Ovary (tissue), 7 donors: ENCODE measurements at regions not wholly inside any gene's neighbourhood (a gene's known extent, or its start where the extent isn't known, plus 50 kb on each side); places are given as distances from the start of the nearest gene placed in this dataset.

Source experiments
- DNase-seq, 5 donors: peaks; one replicate each; pipeline ENCODE4 v3.0.0-alpha.2; 2019 to 2020
- H3K27ac ChIP-seq, 2 donors: fragments of 200-600 bp; one replicate each; pipeline versions ENCODE4 v1.5.1 to v1.8.0; 2019 to 2022
- H3K27me3 ChIP-seq: fragments of 200-600 bp; one replicate; pipeline ENCODE4 v1.8.0; 2022
- H3K36me3 ChIP-seq: fragments of 200-600 bp; sonication (generic); one replicate; pipeline ENCODE4 v1.5.1; 2019
- H3K4me1 ChIP-seq: one replicate; pipeline ENCODE4 v1.8.1; 2013; ENCODE audit warnings: mild to moderate bottlenecking, moderate library complexity; ENCODE audit not compliant: insufficient read depth
- H3K4me3 ChIP-seq: fragments of 200-600 bp; sonication (generic); one replicate; pipeline ENCODE4 v1.5.1; 2017
- H3K9me3 ChIP-seq, 2 donors: fragments of 200-600 bp in 1 of 2; sonication (generic) in 1 of 2; one replicate each; pipeline versions ENCODE4 v1.5.1 to v1.8.1; 2013 to 2019; ENCODE audit warnings: mild to moderate bottlenecking in 1 of 2, moderate library complexity in 1 of 2
- CTCF ChIP-seq, 3 donors: fragments of 450-650 bp in 2 of 3; fragments of 200-600 bp in 1 of 3; IDR thresholded peaks; one replicate each; pipeline versions ENCODE4 v1.5.1 to v1.8.0; 2016 to 2022; ENCODE audit warnings: antibody characterized with exemption in 3 of 3, mild to moderate bottlenecking in 1 of 3
- EP300 ChIP-seq: sonication (generic); formaldehyde crosslinking; IDR thresholded peaks from one replicate; pipeline ENCODE4 v1.6.1; 2017; ENCODE audit warnings: antibody characterized with exemption
- POLR2A ChIP-seq: fragments of 450-650 bp; IDR thresholded peaks from one replicate; pipeline ENCODE4 v1.6.1; 2017; ENCODE audit warnings: antibody characterized with exemption, mild to moderate bottlenecking, moderate library complexity
- WGBS, 3 donors: extraction: QIAGEN DNeasy Blood & Tissue Kit in 1 of 3; methylation state at CpG; one replicate each; pipeline versions ENCODE4 v1.1.5 to v1.1.7; 2013 to 2017; 5-methylcytosine and 5-hydroxymethylcytosine counted together
- intact Hi-C, 4 donors: fragments of 100-400 bp; cut with DNase I; formaldehyde crosslinking; loops; one replicate each; pipeline versions ENCODE4 v1.11.0 to v1.15.1; 2022 to 2023
- donor health status: DM: no; HTN: no; CAD: no; lungs with moderate emphysema.
- donor health status: DM: no; HTN: no; CAD: no.
- donor health status: Bipolar disorder and iron deficiency.
- donor health status: DM: no; HTN: no; CAD: no.
- donor health status: DM: yes; HTN: yes; CAD: no.

- no peak for TF ChIP-seq POLR2A
- TF ChIP-seq EP300 = no peak
- no peak for TF ChIP-seq CTCF (IDR thresholded peaks at IDR 0.05)
- H3K27ac ChIP-seq = no peak overlapping the region
- no peak overlapping the region for H3K4me3 ChIP-seq
- intact Hi-C loops = no loop called here
- no peaks in the 10 kb centered on the region for H3K9me3 ChIP-seq
- H3K4me1 ChIP-seq = no peaks in the 10 kb centered on the region
- H3K27me3 ChIP-seq = no peaks in the 10 kb centered on the region
- DNase-seq = no peak
- H3K36me3 ChIP-seq = no peaks in the 10 kb centered on the region
These were observed 55.0 kb upstream of the ITGA6 start for GRCh38 chr2:172372436-172372835.

GRCh38 chr2:172373076-172373475, 54.3 kb upstream of the ITGA6 start:
- WGBS, 3 donors = 61 to 75% (median 65%) methylated on average over 5 of the region's 5 CpGs
- Histone ChIP-seq H3K9me3 (no peaks in the 10 kb centered on the region), H3K27ac (no peak overlapping the region), H3K4me1 (no peaks in the 10 kb centered on the region), H3K36me3 (no peaks in the 10 kb centered on the region), H3K4me3 (no peak overlapping the region), H3K27me3 (no peaks in the 10 kb centered on the region)
- no peak for DNase-seq
- TF ChIP-seq CTCF (IDR thresholded peaks at IDR 0.05) = no peak
- TF ChIP-seq EP300 = no peak
- intact Hi-C loops = no loop called here

- TF ChIP-seq EP300 = no peak
- TF ChIP-seq CTCF (IDR thresholded peaks at IDR 0.05) = no peak
- TF ChIP-seq POLR2A = no peak
- H3K4me1 ChIP-seq = no peaks in the 10 kb centered on the region
- H3K27me3 ChIP-seq = no peaks in the 10 kb centered on the region
- no peak overlapping the region for H3K27ac ChIP-seq
- no peak overlapping the region for H3K4me3 ChIP-seq
- H3K36me3 ChIP-seq = no peaks in the 10 kb centered on the region
- no peaks in the 10 kb centered on the region for H3K9me3 ChIP-seq
- DNase-seq = no peak
- intact Hi-C loops = no loop called here
- WGBS, 3 donors = 88 to 92% (median 89%) methylated on average over 3 of the region's 3 CpGs
These were observed 53.6 kb upstream of the ITGA6 start for GRCh38 chr2:172373766-172374165.

GRCh38 chr2:172374318-172375240, 52.8 kb upstream of the ITGA6 start:
- Histone ChIP-seq H3K4me3 (no peak overlapping the region), H3K27ac (no peak overlapping the region), H3K36me3 (no peaks in the 10 kb centered on the region), H3K27me3 (no peaks in the 10 kb centered on the region), H3K9me3 (no peaks in the 10 kb centered on the region), H3K4me1 (no peaks in the 10 kb centered on the region)
- WGBS, 3 donors = 87 to 89% (median 87%) methylated on average over 7 of the region's 7 CpGs
- no peak for DNase-seq
- TF ChIP-seq EP300 (no peak), POLR2A (no peak), CTCF (IDR thresholded peaks at IDR 0.05) (no peak)
- intact Hi-C loops = no loop called here
